Common myeloid progenitor, CD34-positive (primary cell): ENCODE measurements at regions not wholly inside any gene's neighbourhood (a gene's known extent, or its start where the extent isn't known, plus 50 kb on each side); places are given as distances from the start of the nearest gene placed in this dataset.

Source experiments
- CTCF ChIA-PET: fragments of 350-600 bp; sonication (Branson Sonifier 250); formaldehyde crosslinking; loops from one replicate; lab custom pipeline; 2021; ENCODE audit warnings: antibody characterized with exemption; lab: Charles Lee
- POLR2A ChIA-PET: fragments of 350-600 bp; sonication (Branson Sonifier 250); formaldehyde crosslinking; loops from one replicate; lab custom pipeline; 2021; ENCODE audit warnings: antibody characterized with exemption; lab: Charles Lee
- DNase-seq, 3 donors: peaks; one replicate each; pipeline versions ENCODE4 v3.0.0 to v3.0.0-alpha.2; 2013
- H3K27ac ChIP-seq, 2 experiments: 1 replicate in 1 of 2; 2 replicates in 1 of 2; pipeline ENCODE4 v1.7.0; 2013; ENCODE audit warnings: inconsistent platforms in 2 of 2, low read length in 2 of 2, mild to moderate bottlenecking in 2 of 2, low read depth in 1 of 2, moderate library complexity in 1 of 2; ENCODE audit not compliant: severe bottlenecking in 2 of 2, insufficient read depth in 1 of 2, poor library complexity in 1 of 2
- H3K27me3 ChIP-seq, 5 experiments: replicated peaks in 2 of 5; 1 replicate in 3 of 5; 2 replicates in 2 of 5; pipeline versions ENCODE4 v1.6.1 to v1.7.0; 2013; ENCODE audit warnings: low read length in 4 of 5, mild to moderate bottlenecking in 2 of 5, moderate library complexity in 2 of 5, inconsistent platforms in 1 of 5; ENCODE audit not compliant: insufficient read depth in 5 of 5, control insufficient read depth in 4 of 5
- H3K36me3 ChIP-seq, 4 experiments: 1 replicate in 2 of 4; 2 replicates in 2 of 4; pipeline versions ENCODE4 v1.6.1 to v1.7.0; 2013; ENCODE audit warnings: low read length in 3 of 4, control low read depth in 1 of 4, mild to moderate bottlenecking in 1 of 4; ENCODE audit not compliant: control insufficient read depth in 4 of 4, insufficient read depth in 4 of 4
- H3K4me1 ChIP-seq, 4 experiments: 1 replicate in 3 of 4; 2 replicates in 1 of 4; pipeline versions ENCODE4 v1.6.1 to v1.7.1; 2013; ENCODE audit warnings: low read length in 3 of 4, mild to moderate bottlenecking in 3 of 4, control low read depth in 1 of 4, inconsistent platforms in 1 of 4, moderate library complexity in 1 of 4; ENCODE audit not compliant: control insufficient read depth in 4 of 4, insufficient read depth in 4 of 4; ENCODE audit errors: control extremely low read depth in 1 of 4
- H3K4me3 ChIP-seq, 7 experiments: 1 replicate in 4 of 7; 2 replicates in 3 of 7; pipeline versions ENCODE4 v1.5.1 to v1.7.0; 2013; ENCODE audit warnings: mild to moderate bottlenecking in 7 of 7, low read length in 6 of 7, moderate library complexity in 6 of 7, inconsistent platforms in 2 of 7, low read depth in 2 of 7, control low read depth in 1 of 7; ENCODE audit not compliant: insufficient read depth in 4 of 7, control insufficient read depth in 1 of 7; ENCODE audit errors: extremely low read depth in 1 of 7
- H3K9me3 ChIP-seq, 5 experiments: 1 replicate in 4 of 5; 2 replicates in 1 of 5; pipeline versions ENCODE4 v1.6.1 to v1.7.1; 2013; ENCODE audit warnings: low read length in 4 of 5, mild to moderate bottlenecking in 2 of 5, inconsistent platforms in 1 of 5, low read depth in 1 of 5, moderate library complexity in 1 of 5; ENCODE audit not compliant: control insufficient read depth in 4 of 5, insufficient read depth in 2 of 5; ENCODE audit errors: control extremely low read depth in 1 of 5
- WGBS: methylation state at CpG from one replicate; pipeline ENCODE4 v1.1.5; 2013; ENCODE audit not compliant: insufficient coverage; 5-methylcytosine and 5-hydroxymethylcytosine counted together

GRCh38 chr6:56699066-56699654 lies 56.5 kb upstream of the DST start:
- Histone ChIP-seq H3K36me3 (no peaks in the 10 kb centered on the region), H3K9me3 (no peaks in the 10 kb centered on the region), H3K4me1 (peaks cover 0 to 4% (median 2%) of the 10 kb centered on the region in 4 experiments), H3K27ac (no peak overlapping the region), H3K4me3 (no peak overlapping the region), H3K27me3 (no peaks in the 10 kb centered on the region)
- ChIA-PET CTCF (interaction anchor here (0.7 to 5.1 kb wide), 16 partner anchors 8 to 62 kb away, joined by 3 to 75 read pairs (median 5); partner anchors contain the start of gene DST), POLR2A (no interaction called here)
- DNase-seq, result peak; percentile 30 to 59 (median 58)
- no CpG with 5 or more reads among the region's 1 CpG for WGBS

- Histone ChIP-seq H3K4me1 (peaks cover 0 to 4% (median 2%) of the 10 kb centered on the region in 4 experiments), H3K27ac (no peak overlapping the region), H3K27me3 (no peaks in the 10 kb centered on the region), H3K4me3 (no peak overlapping the region), H3K9me3 (no peaks in the 10 kb centered on the region), H3K36me3 (no peaks in the 10 kb centered on the region)
- ChIA-PET POLR2A (no interaction called here), CTCF (interaction anchor here (4.1 kb wide), 1 partner anchor 12 kb away, joined by 17 read pairs; no protein-coding TSS in a partner anchor)
- peak in 2 of 3 donors; percentile 25 to 40 for DNase-seq
Observed at GRCh38 chr6:56695702-56696101, 53.0 kb upstream of the DST start.

GRCh38 chr6:56694002-56694401 lies 51.3 kb upstream of the DST start:
- H3K4me1 ChIP-seq, result peaks cover 0 to 4% (median 2%) of the 10 kb centered on the region in 4 experiments
- no peaks in the 10 kb centered on the region for H3K9me3 ChIP-seq
- POLR2A ChIA-PET, result no interaction called here
- no peak for DNase-seq
- CTCF ChIA-PET, result interaction anchor here (1.2 to 2.0 kb wide), 2 partner anchors 14 to 16 kb away, joined by 3 to 5 read pairs; no protein-coding TSS in a partner anchor
- no peak overlapping the region for H3K4me3 ChIP-seq
- no peaks in the 10 kb centered on the region for H3K27me3 ChIP-seq
- no peak overlapping the region for H3K27ac ChIP-seq
- no peaks in the 10 kb centered on the region for H3K36me3 ChIP-seq

GRCh38 chr6:56693246-56693607 lies 50.5 kb upstream of the DST start:
- no peaks in the 10 kb centered on the region for H3K9me3 ChIP-seq
- H3K27me3 ChIP-seq, result no peaks in the 10 kb centered on the region
- POLR2A ChIA-PET, result no interaction called here
- CTCF ChIA-PET, result interaction anchor here (0.8 to 2.0 kb wide), 6 partner anchors 14 to 64 kb away, joined by 3 to 7 read pairs (median 4); partner anchors contain the start of gene DST
- H3K36me3 ChIP-seq, result no peaks in the 10 kb centered on the region
- WGBS, result 98% methylated on average over 5 of the region's 5 CpGs
- H3K4me1 ChIP-seq, result peaks cover 0 to 4% (median 2%) of the 10 kb centered on the region in 4 experiments
- H3K27ac ChIP-seq, result no peak overlapping the region
- DNase-seq, result no peak
- no peak overlapping the region for H3K4me3 ChIP-seq

GRCh38 chr6:56692523-56693245 lies 50.0 kb upstream of the DST start:
- Histone ChIP-seq H3K9me3 (no peaks in the 10 kb centered on the region), H3K4me3 (no peak overlapping the region), H3K27me3 (no peaks in the 10 kb centered on the region), H3K4me1 (peaks cover 0 to 4% (median 2%) of the 10 kb centered on the region in 4 experiments), H3K27ac (no peak overlapping the region), H3K36me3 (no peaks in the 10 kb centered on the region)
- no peak for DNase-seq
- 86% methylated on average over 8 of the region's 8 CpGs for WGBS
- POLR2A ChIA-PET, result no interaction called here
- CTCF ChIA-PET, result interaction anchor here (0.8 to 2.0 kb wide), 6 partner anchors 13 to 96 kb away, joined by 3 to 7 read pairs (median 4); partner anchors contain the start of gene DST
